DMS153 treated with DMSO at 0.1 percent for 48 hours (cell line): ENCODE measurements at regions not wholly inside any gene's neighbourhood (a gene's known extent, or its start where the extent isn't known, plus 50 kb on each side); places are given as distances from the start of the nearest gene placed in this dataset.
"Not testable (repeated sequence)": the region's sequence is repeated elsewhere in the genome, so short reads cannot be mapped to it uniquely, and the experiment has no call there.

ENCODE experiments used
- DNase-seq: peaks from one replicate; lab custom pipeline; 2025; ENCODE audit not compliant: unreplicated experiment; lab: John Stamatoyannopoulos, UW

GRCh38 chr13:72586518-72586917, 140.9 kb downstream of the MZT1 start:
- DNase-seq, result no peak

GRCh38 chr13:72585254-72585653, 142.2 kb downstream of the MZT1 start:
- DNase-seq, result no peak

- no peak for DNase-seq
Measured at GRCh38 chr13:72571191-72571590, 156.2 kb downstream of the MZT1 start.

GRCh38 chr13:72570019-72570418, 157.4 kb downstream of the MZT1 start:
- no peak for DNase-seq

- DNase-seq, result no peak
Measured at GRCh38 chr13:72567566-72567965, 159.9 kb downstream of the MZT1 start.

- DNase-seq, result no peak
Measured at GRCh38 chr13:72566526-72566925, 160.9 kb downstream of the MZT1 start.

DNA sequence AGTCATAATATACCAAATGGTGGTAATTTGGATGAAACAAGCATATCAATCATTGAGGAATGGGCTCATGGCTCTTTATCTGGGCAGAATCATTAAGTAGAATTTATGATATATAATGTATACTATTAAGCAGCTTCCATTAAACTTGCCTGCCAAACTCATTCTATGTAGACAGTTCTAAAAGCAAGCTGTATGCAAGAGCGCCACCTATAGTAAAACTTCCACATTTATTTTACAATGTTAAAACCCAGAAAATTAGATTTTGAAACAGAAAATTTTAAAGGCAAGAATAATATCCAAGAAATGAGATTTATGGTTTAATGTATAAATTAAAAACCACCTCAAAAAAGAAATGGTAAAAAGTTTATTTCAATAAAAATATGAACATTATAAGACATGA, 161.5 kb downstream of the MZT1 start:
- peak; percentile 13 for DNase-seq

DNA sequence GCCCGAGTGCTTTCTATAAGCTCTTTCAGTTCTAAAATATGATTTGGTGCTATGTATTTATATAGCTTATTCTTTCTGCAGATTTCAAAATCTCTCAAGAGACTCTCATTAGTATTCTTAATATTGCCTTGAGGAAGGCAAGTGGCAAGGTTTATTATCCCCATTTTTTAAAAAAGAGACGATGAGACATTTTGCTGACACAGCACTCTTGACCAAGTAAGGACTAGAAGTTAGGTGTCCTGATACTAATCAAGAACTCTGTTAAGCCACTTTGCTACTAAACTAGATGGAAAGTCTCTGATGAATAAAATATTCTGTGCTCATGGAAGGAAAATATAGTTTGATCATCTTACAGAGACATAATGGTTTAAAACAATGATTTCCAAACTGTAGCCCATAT, 164.7 kb downstream of the MZT1 start:
- DNase-seq, result no peak

GRCh38 chr13:72561791-72562190, 165.6 kb downstream of the MZT1 start:
- no peak for DNase-seq

- DNase-seq, result no peak
Measured at GRCh38 chr13:72559716-72560115, 167.7 kb downstream of the MZT1 start.

- DNase-seq, result no peak
Measured at GRCh38 chr13:72556945-72557344, 170.5 kb downstream of the MZT1 start.

- DNase-seq, result no peak
Measured at GRCh38 chr13:72555601-72556000, 171.8 kb downstream of the MZT1 start.

DNA sequence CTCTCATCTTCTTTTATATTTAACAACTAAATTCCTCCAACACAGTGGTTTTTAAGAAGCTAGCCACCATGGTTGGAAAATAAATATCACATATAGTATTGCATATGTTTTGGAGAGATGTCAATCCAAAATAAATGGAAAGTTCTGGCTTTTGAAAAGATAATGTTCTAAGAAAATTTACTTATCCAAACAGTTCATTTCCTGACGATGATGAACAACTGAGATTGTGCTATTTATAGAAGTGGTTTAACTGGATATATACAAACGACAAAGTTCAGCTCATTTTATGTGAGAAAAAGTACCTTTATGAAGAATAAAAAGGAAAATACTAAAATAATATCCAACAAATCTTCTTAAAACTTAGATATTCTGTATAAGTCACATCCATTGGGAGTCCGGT, 174.7 kb downstream of the MZT1 start:
- no peak for DNase-seq

DNA sequence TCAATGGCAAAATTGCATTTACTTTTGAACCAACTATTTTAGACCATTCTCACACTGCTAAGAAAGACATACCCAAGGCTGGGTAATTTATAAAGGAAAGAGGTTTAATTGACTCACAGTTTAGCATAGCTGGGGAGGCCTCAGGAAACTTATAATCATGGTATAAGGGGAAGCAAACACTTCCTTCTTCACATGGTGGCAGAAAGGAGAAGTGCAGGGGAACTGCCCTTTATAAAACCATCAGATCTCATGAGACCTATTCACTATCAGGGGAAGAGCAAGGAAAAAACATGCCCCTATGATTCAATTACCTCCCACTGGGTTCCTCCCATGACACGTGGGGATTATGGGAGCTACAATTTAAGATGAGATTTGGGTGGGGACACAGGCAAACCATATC, 181.5 kb downstream of the MZT1 start:
- DNase-seq, result not testable (repeated sequence)

- no peak for DNase-seq
Measured at GRCh38 chr13:72545030-72545719, 182.3 kb downstream of the MZT1 start.

DNA sequence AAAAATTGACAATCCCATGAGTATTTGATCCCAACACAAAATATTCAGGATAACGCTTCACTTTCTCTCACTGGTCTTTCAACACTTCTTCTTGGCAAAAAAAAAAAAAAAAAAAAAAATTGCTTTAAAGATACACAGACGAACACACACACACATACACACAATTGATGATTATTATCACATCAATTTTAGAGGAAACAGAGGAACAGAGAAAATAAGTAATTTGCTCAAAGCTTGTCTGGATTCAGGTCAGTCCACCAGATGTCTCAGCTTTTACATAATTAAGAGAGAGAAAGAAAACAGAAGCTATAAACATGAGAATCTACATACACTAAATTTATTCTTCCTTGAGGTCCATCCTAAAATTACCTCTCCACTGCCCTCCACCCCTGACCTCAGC, 183.4 kb downstream of the MZT1 start:
- DNase-seq, result no peak

GRCh38 chr13:72542241-72542640, 185.2 kb downstream of the MZT1 start:
- no peak for DNase-seq

GRCh38 chr13:72541674-72542073, 185.8 kb downstream of the MZT1 start:
- no peak for DNase-seq

DNA sequence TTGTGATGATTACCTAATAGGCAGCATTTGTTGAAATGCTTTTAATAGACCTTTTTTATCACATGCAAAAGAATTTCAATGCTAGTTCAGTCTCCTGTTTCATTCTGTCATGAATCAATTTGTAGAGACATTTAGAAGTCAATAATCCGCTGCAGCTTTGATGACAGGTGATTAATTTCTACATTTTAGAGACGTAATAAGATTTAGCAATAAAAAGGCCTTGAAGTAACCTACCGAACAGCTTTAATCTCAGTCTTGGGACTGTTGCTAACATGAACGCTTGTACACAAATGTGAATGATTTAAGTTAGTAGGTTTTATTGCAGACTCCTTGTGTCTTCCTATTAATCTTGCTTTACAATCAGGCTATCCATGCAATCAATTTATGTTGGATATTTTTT, 186.5 kb downstream of the MZT1 start:
- no peak for DNase-seq

- no peak for DNase-seq
Measured at GRCh38 chr13:72539925-72540324, 187.5 kb downstream of the MZT1 start.

- no peak for DNase-seq
Measured at GRCh38 chr13:72537782-72538181, 189.6 kb downstream of the MZT1 start.

DNA sequence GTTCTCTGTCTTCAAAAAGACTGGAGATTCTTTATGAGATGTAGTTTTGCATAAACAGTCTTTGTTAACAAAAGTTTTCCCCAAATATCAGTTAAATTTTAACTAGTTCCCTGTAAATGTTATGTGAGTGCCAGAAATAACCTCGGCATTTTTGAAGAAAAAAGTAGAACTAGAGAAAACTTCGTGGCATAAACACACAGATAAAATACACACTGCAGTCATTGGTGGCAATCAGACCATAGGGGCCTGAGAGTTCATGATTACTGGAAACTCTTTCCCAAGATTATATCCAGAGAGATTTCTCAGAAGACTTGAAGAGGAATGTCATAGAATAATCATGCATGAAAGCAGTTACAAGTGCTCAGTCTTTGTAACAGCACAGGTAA, 190.0 kb downstream of the MZT1 start:
- DNase-seq, result no peak

DNA sequence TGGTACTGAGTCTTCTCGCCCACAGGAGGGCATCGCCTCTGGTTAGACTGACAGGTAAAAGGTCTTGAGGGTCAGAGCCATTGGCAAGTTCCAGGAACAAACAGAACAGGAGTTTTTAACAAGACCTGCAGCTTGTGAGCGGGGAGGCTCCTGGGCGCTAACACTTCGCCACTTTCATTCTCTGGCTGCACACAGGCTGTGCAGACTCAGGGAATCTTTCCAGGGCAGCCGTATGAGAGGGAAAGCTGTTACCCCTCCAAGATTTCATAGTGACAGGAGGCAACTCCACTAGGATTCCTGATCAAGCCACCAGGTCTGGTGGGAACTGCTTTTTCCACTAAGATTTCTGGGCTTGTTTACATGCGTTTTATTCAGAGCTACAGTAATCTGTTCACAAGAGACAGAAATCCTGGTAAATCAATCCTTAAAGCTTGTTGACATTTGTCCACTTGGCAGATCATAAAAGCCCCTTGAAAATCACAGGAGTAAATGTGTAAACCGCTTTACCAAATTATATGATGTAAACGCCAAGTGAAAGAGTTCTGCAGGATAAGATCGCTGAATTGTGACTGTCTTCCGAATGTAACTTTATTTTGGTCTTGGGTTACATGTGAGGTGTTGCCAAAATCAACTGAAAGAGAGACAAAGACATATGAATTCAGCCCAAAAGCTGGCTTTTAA, 190.6 kb downstream of the MZT1 start:
- DNase-seq, result no peak
